Natural killer cell (primary cell): ENCODE measurements at regions not wholly inside any gene's neighbourhood (a gene's known extent, or its start where the extent isn't known, plus 50 kb on each side); places are given as distances from the start of the nearest gene placed in this dataset.
A peak's percentile ranks its signal among the peaks of the same experiment; 100 is the strongest.

Source experiments
- ATAC-seq, 3 donors: fragments of 150-1000 bp in 2 of 3; fragments of 200-7000 bp in 1 of 3; cut with Tn5 transposase; 1 replicate in 1 of 3; 2 replicates in 2 of 3; pipeline ENCODE4 v1.10.0; 2021; ENCODE audit warnings: mild to moderate bottlenecking in 2 of 3, moderate library complexity in 2 of 3
- DNase-seq, 2 donors: peaks; one replicate each; pipeline versions ENCODE4 v3.0.0 to v3.0.0-alpha.2; 2013 to 2021; ENCODE audit warnings: mixed read lengths in 1 of 2
- H3K27ac ChIP-seq: one replicate; pipeline ENCODE4 v1.5.1; 2013; ENCODE audit warnings: mild to moderate bottlenecking, low read length
- H3K27me3 ChIP-seq: one replicate; pipeline ENCODE4 v1.6.1; 2013; ENCODE audit warnings: low read length; ENCODE audit not compliant: control insufficient read depth, insufficient read depth
- H3K36me3 ChIP-seq: one replicate; pipeline ENCODE4 v1.6.1; 2013; ENCODE audit warnings: low read length; ENCODE audit not compliant: control insufficient read depth, insufficient read depth
- H3K4me1 ChIP-seq: one replicate; pipeline ENCODE4 v1.6.1; 2013; ENCODE audit warnings: low read length; ENCODE audit not compliant: control insufficient read depth, insufficient read depth
- H3K4me3 ChIP-seq: one replicate; pipeline ENCODE4 v1.5.1; 2013; ENCODE audit warnings: low read length
- H3K9me3 ChIP-seq: one replicate; pipeline ENCODE4 v1.6.1; 2013; ENCODE audit warnings: low read length; ENCODE audit not compliant: control insufficient read depth, insufficient read depth
- H3K27ac Mint-ChIP-seq, 2 donors: one replicate each; pipeline ENCODE4 v1.8.0; 2022; ENCODE audit warnings: mild to moderate bottlenecking in 2 of 2, mixed read lengths in 2 of 2, moderate library complexity in 1 of 2
- H3K27me3 Mint-ChIP-seq, 2 donors: one replicate each; pipeline ENCODE4 v1.8.0; 2022; ENCODE audit warnings: low read depth in 2 of 2, mixed read lengths in 2 of 2
- H3K36me3 Mint-ChIP-seq: one replicate; pipeline ENCODE4 v1.8.0; 2022; ENCODE audit warnings: mixed read lengths
- H3K4me1 Mint-ChIP-seq, 2 donors: one replicate each; pipeline ENCODE4 v1.8.0; 2022; ENCODE audit warnings: mixed read lengths in 2 of 2
- H3K4me3 Mint-ChIP-seq: one replicate; pipeline ENCODE4 v1.8.0; 2022; ENCODE audit warnings: mild to moderate bottlenecking, moderate library complexity, mixed read lengths
- H3K9me3 Mint-ChIP-seq, 2 donors: one replicate each; pipeline ENCODE4 v1.8.0; 2022; ENCODE audit warnings: mixed read lengths in 2 of 2
- WGBS: methylation state at CpG from one replicate; pipeline ENCODE4 v1.1.7; 2013; ENCODE audit warnings: missing lambda C conversion rate; ENCODE audit not compliant: insufficient coverage; 5-methylcytosine and 5-hydroxymethylcytosine counted together
- intact Hi-C: fragments of 100-400 bp; cut with micrococcal nuclease; formaldehyde crosslinking; loops from one replicate; pipeline ENCODE4 v1.14.2; 2022
- TF ChIP-seq, protein P1 (sequence below): fragments of 200-600 bp; IDR thresholded peaks from one replicate; pipeline ENCODE4 v1.8.0; 2022; ENCODE audit warnings: antibody characterized with exemption

DNA sequence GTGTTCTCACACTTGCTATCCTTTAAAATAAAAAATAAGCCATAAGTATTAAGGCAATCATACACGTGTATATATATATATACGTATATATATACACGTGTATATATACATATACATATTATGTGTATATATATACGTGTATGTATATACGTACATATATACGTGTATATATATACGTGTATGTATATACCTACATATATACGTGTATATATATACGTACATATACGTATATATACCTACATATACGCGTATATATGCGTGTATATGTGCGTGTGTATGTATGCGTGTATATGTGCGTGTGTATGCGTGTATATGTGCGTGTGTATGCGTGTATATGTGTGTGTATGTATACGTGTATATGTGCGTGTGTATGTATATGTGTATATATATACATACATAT, 477.3 kb upstream of the ARRDC4 start:
- TF ChIP-seq, protein P1, sequence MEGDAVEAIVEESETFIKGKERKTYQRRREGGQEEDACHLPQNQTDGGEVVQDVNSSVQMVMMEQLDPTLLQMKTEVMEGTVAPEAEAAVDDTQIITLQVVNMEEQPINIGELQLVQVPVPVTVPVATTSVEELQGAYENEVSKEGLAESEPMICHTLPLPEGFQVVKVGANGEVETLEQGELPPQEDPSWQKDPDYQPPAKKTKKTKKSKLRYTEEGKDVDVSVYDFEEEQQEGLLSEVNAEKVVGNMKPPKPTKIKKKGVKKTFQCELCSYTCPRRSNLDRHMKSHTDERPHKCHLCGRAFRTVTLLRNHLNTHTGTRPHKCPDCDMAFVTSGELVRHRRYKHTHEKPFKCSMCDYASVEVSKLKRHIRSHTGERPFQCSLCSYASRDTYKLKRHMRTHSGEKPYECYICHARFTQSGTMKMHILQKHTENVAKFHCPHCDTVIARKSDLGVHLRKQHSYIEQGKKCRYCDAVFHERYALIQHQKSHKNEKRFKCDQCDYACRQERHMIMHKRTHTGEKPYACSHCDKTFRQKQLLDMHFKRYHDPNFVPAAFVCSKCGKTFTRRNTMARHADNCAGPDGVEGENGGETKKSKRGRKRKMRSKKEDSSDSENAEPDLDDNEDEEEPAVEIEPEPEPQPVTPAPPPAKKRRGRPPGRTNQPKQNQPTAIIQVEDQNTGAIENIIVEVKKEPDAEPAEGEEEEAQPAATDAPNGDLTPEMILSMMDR = no peak
- Mint-ChIP-seq H3K4me3 (no peak overlapping the region), H3K36me3 (no peaks in the 10 kb centered on the region), H3K27me3 (no peaks in the 10 kb centered on the region), H3K27ac (no peak overlapping the region), H3K9me3 (peaks cover 9 to 15% of the 10 kb centered on the region in 2 donors), H3K4me1 (no peaks in the 10 kb centered on the region)
- Histone ChIP-seq H3K27me3 (no peaks in the 10 kb centered on the region), H3K4me1 (no peaks in the 10 kb centered on the region), H3K36me3 (no peaks in the 10 kb centered on the region), H3K9me3 (no peaks in the 10 kb centered on the region), H3K27ac (no peak overlapping the region), H3K4me3 (no peak overlapping the region)
- no peak for ATAC-seq
- WGBS = no CpG with 5 or more reads among the region's 21 CpGs
- no peak for DNase-seq
- intact Hi-C loops = no loop called here

DNA sequence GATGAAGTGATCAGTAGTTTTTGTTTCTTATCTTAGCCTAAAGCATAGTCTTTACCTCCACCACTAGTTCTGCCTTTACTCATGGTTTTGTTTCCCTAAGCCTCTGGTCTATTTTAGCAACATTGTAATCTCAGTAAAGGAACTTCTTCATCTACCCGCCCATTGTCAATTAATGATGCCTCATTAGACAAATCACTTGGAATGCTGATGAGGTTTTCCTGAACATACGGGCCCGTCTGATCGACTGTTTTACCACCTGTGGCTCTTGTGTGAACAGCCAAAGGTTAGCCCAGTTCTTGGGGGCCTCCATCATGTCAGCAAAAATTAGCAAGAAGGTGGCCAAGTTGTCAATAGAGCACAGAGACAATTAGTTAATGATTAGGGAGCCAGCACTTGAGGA, 470.1 kb upstream of the ARRDC4 start:
- Mint-ChIP-seq H3K9me3 (peaks cover 5 to 14% of the 10 kb centered on the region in 2 donors), H3K4me3 (no peak overlapping the region)
- TF ChIP-seq, protein P1 = no peak

DNA sequence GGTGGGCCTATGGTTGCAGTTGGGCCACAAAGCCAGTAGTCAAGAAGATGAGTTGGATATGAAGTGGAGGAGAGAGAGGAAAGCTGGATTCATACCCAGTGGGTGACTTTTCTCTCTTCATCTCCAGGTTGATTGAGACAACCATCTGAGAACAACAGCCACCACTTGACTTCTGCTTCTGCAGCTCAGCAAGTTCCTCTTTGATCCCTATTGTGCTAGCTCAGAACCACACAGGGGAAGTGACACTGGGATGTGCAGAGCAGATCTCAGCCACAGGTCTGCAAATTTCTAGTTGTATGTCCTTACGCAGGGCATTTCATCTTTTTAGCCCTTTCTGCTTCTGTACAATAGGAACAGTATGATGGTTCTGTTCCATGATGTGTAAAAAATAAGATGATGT, 459.2 kb upstream of the ARRDC4 start:
- TF ChIP-seq, protein P1 = no peak
- intact Hi-C loops = no loop called here

More for the DNA sequence above, 470.1 kb upstream of the ARRDC4 start:
- Mint-ChIP-seq H3K27ac (no peak overlapping the region), H3K27me3 (no peaks in the 10 kb centered on the region), H3K4me1 (no peaks in the 10 kb centered on the region), H3K36me3 (no peaks in the 10 kb centered on the region)
- no peak overlapping the region for H3K4me3 ChIP-seq
- ATAC-seq = no peak
- intact Hi-C loops = no loop called here
- no peaks in the 10 kb centered on the region for H3K9me3 ChIP-seq
- no peaks in the 10 kb centered on the region for H3K4me1 ChIP-seq
- DNase-seq = no peak
- no peaks in the 10 kb centered on the region for H3K36me3 ChIP-seq
- H3K27me3 ChIP-seq = no peaks in the 10 kb centered on the region
- H3K27ac ChIP-seq = no peak overlapping the region
- WGBS = 76% methylated on average over 4 of the region's 4 CpGs

DNA sequence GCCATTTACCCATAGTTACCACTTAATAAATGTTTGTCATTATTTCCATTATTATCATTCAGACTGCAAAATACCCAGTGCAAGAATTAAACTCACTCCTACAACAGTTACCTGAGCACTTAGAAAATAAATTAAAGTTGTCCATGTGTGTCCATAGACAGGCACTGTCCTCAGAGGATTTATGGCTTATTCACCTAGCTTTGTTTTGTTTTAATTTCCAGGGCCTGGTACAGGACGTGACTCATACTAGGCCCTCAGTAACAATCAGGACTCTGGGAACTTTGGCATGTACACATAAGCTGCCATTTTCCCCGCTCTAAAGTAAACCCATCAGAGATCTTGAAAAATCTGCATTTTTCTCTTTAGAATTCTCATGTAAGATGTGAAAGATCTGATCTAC, 458.5 kb upstream of the ARRDC4 start:
- Mint-ChIP-seq H3K4me3 (no peak overlapping the region), H3K9me3 (peaks cover 5 to 11% of the 10 kb centered on the region in 2 donors), H3K4me1 (no peaks in the 10 kb centered on the region), H3K36me3 (no peaks in the 10 kb centered on the region), H3K27me3 (no peaks in the 10 kb centered on the region), H3K27ac (no peak overlapping the region)
- no peak overlapping the region for H3K27ac ChIP-seq
- ATAC-seq (no peak), DNase-seq (no peak)
- no peaks in the 10 kb centered on the region for H3K9me3 ChIP-seq
- no peaks in the 10 kb centered on the region for H3K36me3 ChIP-seq
- H3K27me3 ChIP-seq = no peaks in the 10 kb centered on the region
- H3K4me3 ChIP-seq = no peak overlapping the region
- H3K4me1 ChIP-seq = no peaks in the 10 kb centered on the region
- intact Hi-C loops = no loop called here
- WGBS = 76% methylated on average over 2 of the region's 2 CpGs
- TF ChIP-seq, protein P1 = no peak

More for the DNA sequence above, 459.2 kb upstream of the ARRDC4 start:
- H3K4me3 ChIP-seq = no peak overlapping the region
- Mint-ChIP-seq H3K4me1 (no peaks in the 10 kb centered on the region), H3K9me3 (peaks cover 7 to 13% of the 10 kb centered on the region in 2 donors), H3K36me3 (no peaks in the 10 kb centered on the region), H3K4me3 (no peak overlapping the region), H3K27ac (no peak overlapping the region), H3K27me3 (no peaks in the 10 kb centered on the region)
- peak in 1 of 2 donors; percentile 3 for DNase-seq
- H3K4me1 ChIP-seq = no peaks in the 10 kb centered on the region
- no peak overlapping the region for H3K27ac ChIP-seq
- 36% methylated on average over 1 of the region's 1 CpG for WGBS
- ATAC-seq = no peak
- H3K9me3 ChIP-seq = no peaks in the 10 kb centered on the region
- H3K27me3 ChIP-seq = no peaks in the 10 kb centered on the region
- H3K36me3 ChIP-seq = no peaks in the 10 kb centered on the region
